Umbilical cord (tissue), 1 donor: ENCODE measurements at regions not wholly inside any gene's neighbourhood (a gene's known extent, or its start where the extent isn't known, plus 50 kb on each side); places are given as distances from the start of the nearest gene placed in this dataset.
"Not testable (repeated sequence)": the region's sequence is repeated elsewhere in the genome, so short reads cannot be mapped to it uniquely, and the experiment has no call there.

ENCODE experiments used
- DNase-seq: peaks from one replicate; pipeline ENCODE4 v3.0.0-alpha.2; 2015; ENCODE audit warnings: low spot score

DNA sequence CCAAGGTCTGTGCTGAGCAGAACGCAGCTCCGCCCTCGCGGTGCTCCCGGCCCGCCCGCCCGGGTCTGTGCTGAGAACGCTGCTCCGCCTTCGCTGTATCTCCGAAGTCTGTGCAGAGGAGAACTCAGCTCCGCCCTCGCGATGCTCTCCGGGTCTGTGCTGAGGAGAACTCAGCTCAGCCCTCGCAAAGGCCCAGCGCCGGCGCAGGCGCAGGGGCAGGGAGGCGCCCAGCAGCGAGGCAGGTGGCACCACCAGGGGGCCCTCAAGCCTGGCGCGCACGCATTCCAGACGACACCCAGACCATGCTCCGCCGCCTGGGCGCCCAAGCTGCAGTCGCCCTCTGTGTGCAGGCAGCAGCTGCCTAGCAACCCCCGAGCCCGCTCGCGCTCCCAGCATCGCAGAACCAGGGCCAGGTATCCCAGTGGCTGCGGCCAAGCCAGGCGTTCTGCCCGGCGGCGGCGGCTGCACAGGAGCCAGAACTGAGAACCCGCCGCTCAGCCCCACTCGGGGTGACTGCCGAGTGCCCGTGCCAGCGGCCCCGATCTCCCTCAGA lies 672.1 kb upstream of the DEFB115 start:
- peak; percentile 65 for DNase-seq

DNA sequence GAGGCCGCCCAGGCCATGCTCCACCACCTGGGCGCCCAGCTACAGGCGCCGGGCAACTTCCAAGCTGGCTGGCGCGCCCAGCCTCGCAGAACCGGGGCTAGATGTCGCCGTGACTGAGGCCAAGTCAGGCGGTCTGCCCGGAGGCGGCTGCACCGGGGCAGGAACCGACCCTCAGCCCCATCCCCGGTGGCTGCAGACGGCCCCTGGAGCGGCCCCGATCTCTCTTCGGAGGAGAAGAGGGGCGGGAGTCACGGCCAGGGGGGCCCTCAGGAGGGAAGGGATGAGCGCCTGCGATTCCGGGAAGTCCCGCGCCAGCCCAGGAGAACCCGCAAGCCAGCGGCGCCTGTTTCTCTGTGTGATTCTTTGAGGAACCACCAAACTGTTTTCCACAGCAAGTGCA lies 671.3 kb upstream of the DEFB115 start:
- not testable (repeated sequence) for DNase-seq

DNA sequence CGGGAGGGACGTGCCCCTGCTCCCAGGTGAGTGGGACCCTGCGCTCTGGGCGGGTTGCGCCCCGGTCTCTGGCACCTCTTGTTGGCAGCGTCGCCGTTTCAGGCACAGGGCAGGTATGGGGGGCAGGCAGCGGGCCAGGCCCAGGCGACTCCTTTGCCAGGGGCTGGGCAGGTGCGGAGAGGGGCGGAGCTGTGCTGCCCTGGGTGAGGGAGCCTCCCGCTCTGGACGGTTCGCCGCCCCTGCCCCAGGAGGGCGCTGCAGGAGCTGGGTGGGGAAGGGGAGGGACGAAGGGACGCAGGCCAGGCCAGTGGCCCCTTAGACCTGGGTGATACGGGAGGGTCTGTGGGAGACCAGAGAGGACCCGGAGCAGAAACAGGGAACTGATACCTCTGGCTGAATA lies 663.9 kb upstream of the DEFB115 start:
- DNase-seq, result no peak

DNA sequence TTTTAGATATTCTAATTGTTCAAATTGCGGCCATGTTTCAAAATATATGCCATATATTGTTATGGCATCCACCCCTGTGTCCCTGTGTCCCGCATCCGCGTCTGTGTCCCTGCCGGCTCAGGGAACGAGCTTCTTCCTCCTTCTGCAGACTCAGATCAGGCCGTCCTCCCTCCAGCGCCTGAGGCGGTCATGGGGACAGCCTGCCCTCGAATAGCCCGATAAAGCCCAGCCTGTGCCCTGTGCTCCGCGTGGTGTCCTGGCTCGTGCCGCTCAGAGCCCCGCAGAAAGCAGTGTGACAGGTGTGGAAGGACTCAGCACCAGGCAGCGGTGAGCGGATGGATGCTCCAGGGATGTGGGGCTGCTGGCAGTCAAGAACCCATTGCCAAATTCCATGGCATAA lies 663.4 kb upstream of the DEFB115 start:
- DNase-seq, result no peak

DNA sequence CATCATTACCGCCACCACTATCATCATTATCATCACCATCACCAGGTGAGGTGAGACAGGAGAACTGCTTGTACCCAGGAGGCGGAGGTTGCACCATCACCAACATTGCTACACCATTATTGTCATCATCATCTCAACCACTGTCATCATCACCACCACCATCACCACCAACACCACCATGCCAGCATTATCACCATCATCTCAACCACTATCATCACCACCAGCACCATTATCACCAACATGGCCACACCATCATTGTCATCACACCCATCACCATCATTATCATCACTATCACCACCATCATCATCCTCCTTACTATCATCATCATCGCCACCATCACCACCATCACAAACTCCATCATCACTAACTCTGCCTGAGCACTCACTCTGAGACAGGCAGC lies 661.8 kb upstream of the DEFB115 start:
- DNase-seq, result no peak

DNA sequence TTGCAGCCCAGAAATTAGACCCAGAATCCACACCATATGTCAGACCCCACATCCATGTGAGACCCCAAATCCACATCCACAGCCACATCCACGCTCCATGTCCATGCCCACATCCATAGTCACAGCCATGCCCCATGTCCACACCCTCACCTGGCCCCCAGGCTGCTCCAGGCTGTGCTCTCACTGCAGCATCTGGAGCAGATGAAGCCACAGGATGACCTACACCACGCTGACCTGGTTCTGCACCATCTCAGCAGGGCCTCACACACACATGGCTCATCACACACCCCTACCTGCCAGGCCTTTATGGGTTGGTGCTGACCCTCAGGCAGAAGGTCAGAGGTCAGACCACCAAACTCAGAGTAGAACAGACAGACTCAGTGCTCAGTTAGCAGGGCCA lies 660.0 kb upstream of the DEFB115 start:
- DNase-seq, result not testable (repeated sequence)

DNA sequence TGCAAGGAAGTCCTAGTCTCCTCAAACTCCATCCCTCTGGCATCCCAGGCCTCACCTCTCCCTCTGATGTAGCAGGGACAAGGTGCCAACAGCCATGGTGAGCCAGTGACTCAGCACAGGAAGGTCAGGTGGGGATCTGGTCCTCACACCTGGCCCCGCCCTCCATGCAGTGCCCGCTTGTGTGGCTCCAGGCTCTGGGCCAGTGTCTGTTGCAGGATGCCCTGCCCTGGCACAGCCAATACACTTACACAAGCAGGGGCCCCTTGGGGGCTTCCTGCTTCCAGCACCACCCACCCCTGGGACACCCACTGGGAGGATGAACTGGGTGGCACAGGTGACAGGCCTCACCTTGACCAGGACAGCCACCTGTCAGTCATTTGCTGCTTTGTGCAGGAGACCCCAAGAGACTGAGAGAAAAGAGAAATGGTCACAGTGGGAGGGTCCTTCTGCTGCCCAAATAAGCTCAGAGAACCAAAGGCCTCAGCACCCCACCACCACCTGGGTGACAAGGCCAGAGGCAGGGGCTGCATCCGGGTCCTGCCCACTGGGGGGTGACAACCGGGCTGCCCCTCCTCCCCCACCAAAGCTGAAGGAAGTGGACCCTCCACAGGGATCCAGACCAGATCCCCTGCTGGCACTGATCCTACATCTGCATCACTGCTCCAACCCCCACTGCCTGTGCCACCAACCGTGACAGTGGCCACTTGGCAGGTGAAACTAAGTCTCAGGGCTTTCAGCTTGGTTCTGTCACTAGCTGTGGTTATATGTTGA lies 658.8 kb upstream of the DEFB115 start:
- no peak for DNase-seq

DNA sequence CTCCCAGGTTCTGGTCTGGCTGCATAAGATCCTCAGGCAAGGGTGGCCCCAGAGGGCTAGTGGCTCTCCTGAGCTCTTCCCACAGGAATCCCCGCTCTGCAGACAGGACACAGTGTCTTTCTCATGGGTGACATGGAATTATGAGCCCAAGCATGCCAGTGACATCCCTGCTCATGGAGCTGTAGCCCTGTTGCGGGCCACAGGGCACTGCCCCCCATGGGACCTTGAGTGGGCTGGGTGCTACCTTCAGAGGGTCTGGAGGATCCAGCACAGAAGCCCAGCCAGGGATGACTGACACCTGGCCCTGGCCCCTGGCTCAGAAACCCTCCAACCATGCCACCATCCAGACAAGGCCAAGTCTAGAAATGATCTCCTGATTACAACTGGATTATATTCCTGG lies 657.5 kb upstream of the DEFB115 start:
- DNase-seq, result no peak

DNA sequence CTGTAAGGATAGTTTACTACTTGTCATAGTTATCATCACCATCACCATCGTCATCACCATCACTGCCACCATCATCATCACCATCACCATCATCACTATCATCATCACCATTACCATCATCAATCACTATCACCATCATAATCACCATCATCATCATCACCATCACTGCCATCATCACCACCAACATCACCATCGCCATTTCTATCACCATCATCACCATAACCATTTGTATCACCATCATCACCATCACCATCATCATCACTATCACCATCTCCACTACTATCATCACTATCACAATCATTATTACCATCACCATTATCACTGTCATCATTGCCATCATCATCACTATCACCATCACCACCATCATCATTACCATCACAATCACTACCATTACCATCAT lies 655.5 kb upstream of the DEFB115 start:
- no peak for DNase-seq

DNA sequence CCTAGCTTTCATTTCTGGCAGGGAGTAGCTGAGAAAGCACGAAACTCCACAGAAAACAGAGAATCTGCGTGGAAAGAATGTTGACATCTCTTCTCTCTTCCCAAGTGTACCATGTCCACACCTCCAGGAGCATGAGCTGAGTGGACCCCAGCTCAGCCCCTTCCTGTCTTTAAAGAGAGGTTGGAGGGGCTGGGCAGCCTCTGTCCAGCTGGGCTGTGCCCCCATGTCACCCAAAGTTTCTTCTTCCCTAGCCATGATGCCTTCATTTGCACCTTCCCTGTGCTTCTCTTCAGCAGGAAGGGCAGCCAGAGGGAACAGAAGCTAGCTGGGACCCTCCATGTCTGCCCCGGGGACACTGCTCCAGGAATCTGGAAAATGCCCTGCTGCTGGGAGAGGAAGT lies 655.0 kb upstream of the DEFB115 start:
- DNase-seq, result no peak

DNA sequence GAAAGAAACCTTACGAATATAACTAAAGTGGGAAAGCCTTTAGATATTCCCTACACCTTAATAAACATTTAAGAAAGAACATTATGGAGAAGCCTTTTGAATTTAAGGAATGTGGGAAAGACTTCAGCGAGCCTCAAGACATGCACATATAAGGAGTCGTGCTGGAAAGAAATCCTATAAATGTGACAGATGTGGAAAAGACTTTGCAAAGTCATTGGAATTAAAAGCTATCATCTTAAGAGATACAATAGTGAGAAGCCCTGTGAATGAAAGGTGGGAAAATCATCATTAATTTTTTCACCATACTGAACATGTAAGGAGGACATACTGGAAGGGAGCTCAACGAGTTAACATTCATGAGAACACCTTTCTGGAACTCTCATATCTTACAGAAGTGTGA lies 650.5 kb upstream of the DEFB115 start:
- no peak for DNase-seq

DNA sequence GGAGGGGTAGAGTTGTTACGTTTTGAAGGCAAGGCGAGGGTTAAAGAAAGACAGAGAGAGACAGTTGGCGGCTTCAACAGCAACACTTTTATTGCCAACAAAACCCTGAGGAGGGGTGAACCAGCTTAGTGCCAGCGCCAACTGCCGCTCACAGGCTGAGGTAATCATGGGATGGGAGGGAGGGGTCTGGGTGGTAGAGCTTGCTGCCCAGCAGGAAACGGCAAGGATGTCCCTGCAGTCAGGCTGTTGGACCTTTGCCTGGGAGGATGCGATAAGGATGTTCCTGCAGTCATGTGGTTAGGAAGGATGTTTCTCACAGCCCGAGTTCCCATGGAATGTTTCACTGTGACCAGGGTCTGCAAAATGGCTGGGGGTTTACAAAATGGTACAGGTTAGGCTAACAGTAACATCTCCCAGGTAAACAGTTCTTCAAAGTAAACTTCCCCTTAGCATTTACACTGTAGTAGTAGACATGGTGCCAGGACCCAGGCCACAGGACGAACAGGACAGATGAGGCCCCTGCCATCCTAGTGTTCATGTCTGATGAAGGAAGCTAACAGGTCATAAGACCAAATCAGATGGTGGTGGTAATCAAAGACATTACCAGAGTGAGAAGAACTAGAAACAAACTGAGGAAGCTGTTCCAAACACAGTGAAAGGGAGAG lies 647.3 kb upstream of the DEFB115 start:
- DNase-seq, result no peak

DNA sequence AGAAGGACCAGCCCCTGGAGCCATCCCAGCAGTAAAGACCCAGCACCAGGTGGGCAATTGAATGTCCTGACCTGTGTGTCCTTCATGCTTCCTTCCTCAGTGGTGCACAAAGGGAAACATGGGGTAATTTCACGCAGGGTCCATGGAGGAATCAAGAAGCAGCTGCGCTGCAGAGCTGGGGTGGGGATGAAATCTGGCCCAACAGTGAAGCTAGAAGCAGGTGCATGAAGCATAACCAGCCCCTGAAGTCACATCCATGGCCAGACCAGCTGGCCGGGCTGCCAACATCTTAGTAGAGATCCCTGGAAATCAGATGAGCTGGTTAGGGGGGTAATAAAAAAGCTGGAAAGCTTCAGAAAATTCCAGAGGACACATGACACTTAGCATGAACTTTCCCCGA lies 646.7 kb upstream of the DEFB115 start:
- DNase-seq, result no peak

DNA sequence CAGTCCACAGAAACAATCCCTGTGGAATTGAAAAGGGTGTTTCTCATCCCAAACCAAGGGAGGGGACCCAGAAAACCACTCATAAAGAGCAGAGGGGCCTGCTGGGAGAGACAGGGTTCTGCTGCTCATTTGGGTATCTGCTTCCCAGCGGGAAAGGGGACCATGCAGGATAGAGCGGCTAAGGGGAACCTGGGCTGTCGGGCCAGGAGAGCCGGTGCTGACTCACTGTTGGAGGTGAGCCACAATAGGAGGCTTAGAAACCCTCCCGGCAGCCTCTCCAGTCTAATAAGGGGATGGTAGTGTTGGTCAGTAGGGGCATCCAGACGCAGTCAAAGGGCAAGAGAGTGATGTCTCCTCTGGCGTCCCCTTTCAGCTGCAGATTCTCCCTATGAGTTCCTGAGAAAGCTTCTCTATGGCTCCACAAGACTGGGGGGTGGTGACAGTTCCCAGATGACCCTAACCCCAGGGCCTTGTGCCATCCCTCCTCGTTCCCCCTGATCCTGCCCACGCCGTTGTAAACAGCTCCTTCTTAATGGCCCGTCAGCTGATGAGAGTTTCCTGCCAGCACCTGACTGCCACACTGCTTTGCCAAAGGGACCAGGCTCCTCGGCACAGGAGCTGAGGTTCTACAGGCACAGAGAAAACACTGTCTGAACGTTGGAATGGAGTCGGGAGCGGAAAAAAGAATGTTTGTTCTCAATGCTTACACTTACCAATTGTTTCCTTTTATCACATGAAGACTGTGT lies 646.1 kb upstream of the DEFB115 start:
- no peak for DNase-seq

DNA sequence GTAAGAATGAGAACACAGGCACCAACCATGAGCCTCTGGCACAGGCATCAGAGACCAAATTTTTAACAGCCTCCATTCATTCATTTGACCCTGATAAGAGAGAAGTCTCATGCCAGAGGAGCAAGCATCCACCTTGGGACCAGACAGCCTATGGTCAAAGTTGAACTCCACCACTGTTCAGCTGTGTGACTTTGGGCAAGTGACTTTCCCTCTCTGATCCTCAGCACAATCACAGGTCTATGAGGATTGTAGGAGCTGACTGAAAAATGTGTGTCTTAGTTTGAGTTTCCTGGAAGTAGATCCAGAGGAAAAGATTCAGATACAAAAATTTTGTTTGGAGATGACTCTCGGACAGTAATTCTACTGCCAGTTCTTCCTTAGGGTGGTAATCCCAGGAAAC lies 645.1 kb upstream of the DEFB115 start:
- no peak for DNase-seq

DNA sequence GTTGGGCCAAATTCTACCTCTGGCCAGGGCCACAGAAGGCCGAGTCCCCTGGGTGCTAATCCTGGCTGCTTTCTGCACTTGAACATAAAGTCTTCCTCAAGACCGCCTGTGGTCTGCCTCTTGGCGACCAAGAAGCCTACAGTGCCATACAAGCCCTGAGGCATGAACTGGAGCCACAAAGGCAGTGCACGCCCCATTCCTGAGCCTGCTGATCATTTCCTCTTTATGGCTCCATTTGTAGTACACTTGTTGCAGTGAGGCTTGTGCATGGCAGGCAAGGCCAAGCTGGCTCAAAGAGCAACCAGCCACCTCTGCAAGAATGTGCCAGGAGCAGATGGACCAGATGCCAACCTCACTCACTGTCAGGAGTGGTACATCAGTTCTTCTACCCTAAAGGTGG lies 636.1 kb upstream of the DEFB115 start:
- not testable (repeated sequence) for DNase-seq

DNA sequence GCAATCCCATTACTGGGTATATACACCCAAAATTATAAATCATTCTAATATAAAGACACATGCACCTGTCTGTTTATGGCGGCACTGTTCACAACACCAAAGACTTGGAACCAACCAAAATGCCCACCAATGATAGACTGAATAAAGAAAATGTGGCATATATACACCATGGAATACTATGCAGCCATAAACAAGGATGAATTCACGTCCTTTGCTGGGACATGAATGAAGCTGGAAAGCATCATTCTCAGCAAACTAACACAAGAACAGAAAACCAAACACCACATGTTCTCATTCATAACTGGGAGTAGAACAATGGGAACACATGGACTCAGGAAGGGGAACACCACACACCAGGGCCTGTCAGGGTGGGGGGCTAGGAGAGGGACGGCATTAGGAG lies 633.2 kb upstream of the DEFB115 start:
- not testable (repeated sequence) for DNase-seq

DNA sequence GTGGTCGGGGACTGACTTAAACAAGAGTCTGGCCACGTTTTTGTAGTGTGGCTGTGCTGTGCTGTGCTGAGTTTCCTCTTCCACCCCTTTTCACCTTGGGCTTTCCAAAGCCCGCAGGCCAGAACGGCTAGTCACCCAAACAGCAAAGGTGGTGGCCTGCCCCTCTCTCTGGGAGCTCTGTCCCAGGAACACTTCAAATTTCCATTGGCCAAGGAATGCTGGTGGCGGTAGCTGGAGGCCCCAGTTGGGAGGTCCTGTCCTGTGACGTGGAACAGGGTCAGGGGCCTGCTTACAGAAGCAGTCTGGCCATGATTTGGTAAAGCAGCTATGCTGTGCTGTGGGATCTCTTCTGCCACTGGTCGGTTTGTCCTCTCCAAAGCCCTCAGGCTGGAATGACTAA lies 628.1 kb upstream of the DEFB115 start:
- not testable (repeated sequence) for DNase-seq

DNA sequence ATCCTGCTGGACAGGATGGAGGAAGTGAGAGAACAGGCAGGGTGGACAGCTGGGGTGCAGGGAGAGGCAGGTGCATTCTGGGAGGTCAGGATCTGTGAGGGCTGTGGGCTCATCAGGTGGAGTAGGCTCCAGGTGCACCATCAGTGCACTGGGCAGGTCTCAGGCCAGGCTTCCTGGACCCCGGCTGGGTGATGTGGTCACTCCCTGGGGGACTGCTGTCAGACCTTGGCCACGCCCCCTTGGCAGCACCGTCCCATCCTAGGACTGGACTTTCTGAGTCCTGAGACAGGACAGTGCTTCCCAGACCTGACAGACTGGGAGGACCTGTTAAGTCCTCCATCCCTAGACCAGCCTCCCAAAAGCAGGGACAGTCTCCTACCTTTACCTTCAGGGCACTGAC lies 626.7 kb upstream of the DEFB115 start:
- DNase-seq, result no peak

DNA sequence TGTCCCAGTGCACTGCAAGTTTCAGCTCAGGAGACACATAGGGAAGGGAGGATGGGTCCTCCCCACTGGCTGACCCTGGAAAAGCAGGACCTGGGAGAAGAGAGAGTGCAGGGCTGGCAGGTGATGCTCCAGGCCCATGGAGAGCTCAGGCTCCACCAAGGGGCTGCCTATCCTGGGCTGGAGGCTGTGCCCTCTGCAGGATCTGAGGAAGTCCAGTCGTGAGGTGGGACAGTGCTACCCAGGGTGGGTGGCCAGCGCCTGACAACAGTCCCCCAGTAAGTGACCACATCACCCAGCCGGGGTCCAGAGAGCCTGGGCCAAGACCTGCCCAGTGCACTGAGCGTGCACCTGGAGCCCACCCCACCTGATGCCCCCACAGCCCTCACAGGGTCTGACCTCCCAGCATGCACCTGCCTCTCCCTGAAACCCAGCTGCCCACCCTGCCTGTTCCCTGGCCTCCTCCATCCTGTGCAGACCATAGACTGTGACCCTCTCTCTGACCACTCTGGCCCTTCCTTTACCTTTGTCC lies 626.1 kb upstream of the DEFB115 start:
- DNase-seq, result not testable (repeated sequence)

DNA sequence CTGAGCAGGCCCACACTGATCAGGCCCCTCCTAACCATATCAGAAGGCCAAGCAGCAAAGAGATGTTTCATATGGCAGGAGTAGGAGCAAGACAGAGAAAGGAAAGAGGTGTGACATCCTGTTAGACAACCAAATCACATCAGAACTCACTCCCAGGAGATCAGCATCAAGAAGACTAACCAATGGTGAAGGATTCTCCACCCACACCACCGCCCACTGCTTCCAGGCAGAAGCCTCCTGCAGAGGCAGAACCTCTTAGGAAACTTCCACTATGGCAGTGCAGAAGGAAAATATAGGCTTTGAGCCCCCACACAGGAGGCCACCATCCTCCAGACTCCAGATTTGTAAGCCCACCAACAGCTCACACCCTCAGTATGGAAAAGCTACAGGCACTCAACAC lies 624.7 kb upstream of the DEFB115 start:
- DNase-seq, result not testable (repeated sequence)

DNA sequence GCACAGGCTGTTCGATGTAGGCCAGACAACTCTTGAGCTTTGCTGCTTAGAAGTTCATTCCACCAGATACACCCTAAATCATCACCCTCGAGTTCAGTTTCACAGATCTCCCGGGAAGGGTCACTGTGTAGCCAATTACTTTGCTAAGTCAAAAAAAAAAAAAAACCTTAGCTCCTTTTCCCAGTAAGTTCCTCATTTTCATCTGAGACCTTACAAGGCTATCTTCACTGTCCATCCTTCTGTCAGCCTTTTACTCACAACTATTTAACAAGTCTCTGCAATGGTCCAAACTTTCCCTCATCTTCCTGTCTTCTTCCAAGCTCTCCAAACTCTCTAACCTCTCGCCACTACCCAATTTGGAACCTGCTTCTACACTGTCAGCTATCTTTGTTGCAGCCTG lies 615.9 kb upstream of the DEFB115 start:
- DNase-seq, result not testable (repeated sequence)
